GM12878 (cell line): ENCODE measurements at regions not wholly inside any gene's neighbourhood (a gene's known extent, or its start where the extent isn't known, plus 50 kb on each side); places are given as distances from the start of the nearest gene placed in this dataset.

Experiments
- CEBPZ ChIP-seq: fragments of 150-350 bp; IDR thresholded peaks from 2 replicates; pipeline ENCODE4 v1.6.1; 2016; ENCODE audit warnings: low read depth, low read length
- CTCF ChIP-seq, 3 experiments: IDR thresholded peaks in 2 of 3; conservative IDR thresholded peaks in 1 of 3; 2 replicates each; pipeline ENCODE4 v1.5.1; 2011; ENCODE audit warnings: low read depth in 3 of 3, low read length in 3 of 3, mild to moderate bottlenecking in 3 of 3, control low read depth in 2 of 3, moderate library complexity in 2 of 3, inconsistent platforms in 1 of 3, mixed read lengths in 1 of 3; ENCODE audit not compliant: control insufficient read depth in 2 of 3, insufficient read depth in 1 of 3; ENCODE audit errors: extremely low read depth in 1 of 3
- ESRRA ChIP-seq: IDR thresholded peaks from 2 replicates; pipeline ENCODE4 v1.6.1; 2012; ENCODE audit warnings: mild to moderate bottlenecking, low read length, improper control_type of control experiment
- FOXK2 ChIP-seq: fragments of 450-650 bp; IDR thresholded peaks from 2 replicates; pipeline ENCODE4 v1.6.1; 2017; ENCODE audit warnings: mild to moderate bottlenecking, moderate library complexity
- JUNB ChIP-seq: IDR thresholded peaks from 2 replicates; pipeline ENCODE4 v1.6.1; 2016; ENCODE audit warnings: antibody characterized with exemption, mild to moderate bottlenecking
- KDM1A ChIP-seq: fragments of 200-600 bp; sonication (generic); IDR thresholded peaks from 2 replicates; pipeline ENCODE4 v1.6.1; 2016; ENCODE audit warnings: borderline replicate concordance
- NR2C2 ChIP-seq: IDR thresholded peaks from 2 replicates; pipeline ENCODE4 v1.6.1; 2011; ENCODE audit warnings: borderline replicate concordance, low read depth; ENCODE audit not compliant: control insufficient read depth, insufficient read length
- POLR2A ChIP-seq: IDR thresholded peaks from 2 replicates; pipeline ENCODE4 v1.6.1; 2011; ENCODE audit warnings: low read depth, mild to moderate bottlenecking, low read length
- POLR2AphosphoS5 ChIP-seq: IDR thresholded peaks from 2 replicates; pipeline ENCODE4 v1.6.1; 2011; ENCODE audit warnings: mild to moderate bottlenecking, low read length, inconsistent platforms
- SP1 ChIP-seq: IDR thresholded peaks from one replicate; pipeline ENCODE4 v1.6.1; 2011; ENCODE audit warnings: low read depth, low read length
- TBL1XR1 ChIP-seq: IDR thresholded peaks from 2 replicates; pipeline ENCODE4 v1.6.1; 2012; ENCODE audit warnings: low read depth, low read length, improper control_type of control experiment
- ZNF274 ChIP-seq: IDR thresholded peaks from one replicate; pipeline ENCODE4 v1.8.0; 2011; ENCODE audit not compliant: insufficient read length, insufficient read depth

GRCh38 chr14:103206836-103207387 lies 83.7 kb downstream of the TNFAIP2 start:
- TF ChIP-seq CTCF (IDR thresholded peaks at IDR 0.05 in 2 of 3, conservative IDR thresholded peaks at IDR 0.05 in 1 of 3; ENCODE audit: control insufficient read depth in 2 of 3, extremely low read depth in 1 of 3, insufficient read depth in 1 of 3, low read depth in 3 of 3, low read length in 3 of 3) (no peak), ZNF274 (no peak), KDM1A (no peak), NR2C2 (no peak), FOXK2 (no peak), ESRRA (no peak), TBL1XR1 (no peak), SP1 (no peak), POLR2AphosphoS5 (no peak), POLR2A (no peak), CEBPZ (no peak), JUNB (no peak)
